ENCODE measurements at regions not wholly inside any gene's neighbourhood (a gene's known extent, or its start where the extent isn't known, plus 50 kb on each side); places are given as distances from the start of the nearest gene placed in this dataset.
"Not testable (repeated sequence)": the region's sequence is repeated elsewhere in the genome, so short reads cannot be mapped to it uniquely, and the experiment has no call there.

DNA sequence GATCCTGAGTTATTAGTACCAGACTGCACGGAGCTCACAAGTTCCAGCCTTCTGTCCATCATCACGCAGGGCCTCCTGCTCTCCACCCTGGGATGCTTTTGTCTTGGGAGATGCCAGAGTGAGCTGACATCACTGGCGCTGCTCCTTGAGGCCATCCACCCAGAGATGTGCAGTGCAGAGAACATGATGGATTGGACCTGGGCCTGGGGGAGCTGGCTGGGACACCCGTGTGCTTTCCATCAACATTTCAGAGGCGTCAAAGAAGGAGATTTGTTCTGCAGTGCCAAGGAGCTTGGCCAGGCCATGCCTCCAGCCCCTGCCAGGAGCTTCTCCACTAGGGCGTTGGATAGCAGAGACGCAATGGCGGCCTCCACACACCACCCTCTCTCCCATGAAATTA is 206.6 kb upstream of the ZNF469 start:
- H3K4me1 ChIP-seq (replicated peaks in 1 of 4; ENCODE audit: control insufficient read depth in 3 of 4, insufficient read depth in 4 of 4, low read length in 3 of 4); H4K20me1 ChIP-seq (replicated peaks in 1 of 2; ENCODE audit: control insufficient read depth in 1 of 2, insufficient read depth in 2 of 2, low read length in 2 of 2); H2AK5ac ChIP-seq (ENCODE audit: low read depth, low read length); FAIRE-seq; H2BK120ac ChIP-seq (replicated peaks; ENCODE audit: low read depth, low read length); H3K79me2 ChIP-seq (ENCODE audit: control insufficient read depth in 1 of 2, insufficient read depth in 2 of 2, low read length in 2 of 2); H3K18ac ChIP-seq (ENCODE audit: extremely low read depth, low read length); H2BK15ac ChIP-seq (ENCODE audit: low read length); H3K9me3 ChIP-seq (ENCODE audit: insufficient read depth in 2 of 2, low read depth in 1 of 2, low read length in 1 of 2); H2AFZ ChIP-seq (ENCODE audit: low read length); H3K4ac ChIP-seq (replicated peaks; ENCODE audit: insufficient read length, low read depth, low read length); H4K5ac ChIP-seq (ENCODE audit: insufficient read length, low read depth, low read length); H2BK12ac ChIP-seq (ENCODE audit: low read depth, low read length); H2BK20ac ChIP-seq (ENCODE audit: low read length); H4K91ac ChIP-seq (replicated peaks; ENCODE audit: insufficient read length, low read length); H3K27me3 ChIP-seq (replicated peaks in 1 of 4; ENCODE audit: control insufficient read depth in 3 of 4, extremely low read depth in 1 of 4, insufficient read depth in 3 of 4, low read length in 3 of 4); H3K56ac ChIP-seq (replicated peaks; ENCODE audit: insufficient read length, low read depth, low read length); H3K23me2 ChIP-seq (ENCODE audit: low read depth, low read length); H3K23ac ChIP-seq (ENCODE audit: insufficient read length); POLR2A ChIA-PET (ENCODE audit: partially characterized antibody); H3K4me3 ChIP-seq (ENCODE audit: extremely low read depth in 1 of 4, insufficient read depth in 2 of 4, low read depth in 3 of 4, low read length in 4 of 4); H3K4me2 ChIP-seq (ENCODE audit: insufficient read depth in 1 of 2, low read depth in 2 of 2, low read length in 2 of 2); H2BK5ac ChIP-seq (ENCODE audit: low read depth, low read length); H3K9ac ChIP-seq (replicated peaks in 1 of 4; ENCODE audit: extremely low read depth in 1 of 4, low read depth in 3 of 4, low read length in 3 of 4); H3K14ac ChIP-seq (ENCODE audit: insufficient read length); H3K27ac ChIP-seq (ENCODE audit: low read depth, low read length); DNase-seq (ENCODE audit: low read depth in 1 of 2, low spot score in 2 of 2); H3K79me1 ChIP-seq (ENCODE audit: low read depth, low read length); H4K8ac ChIP-seq (ENCODE audit: extremely low read depth, insufficient read depth, low read length); H3K36me3 ChIP-seq (ENCODE audit: control insufficient read depth in 2 of 4, insufficient read depth in 4 of 4, low read length in 3 of 4): not testable (repeated sequence)
- CTCF ChIA-PET (ENCODE audit: partially characterized antibody): interaction anchor here (0.7 kb wide), 1 partner anchor 87 kb away, joined by 3 read pairs; no protein-coding TSS in a partner anchor
- 89% methylated on average over 3 of the region's 8 CpGs; no CpG with 5 or more reads in 1 of the 2 experiments for WGBS, 2 experiments (ENCODE audit: extremely low coverage in 1 of 2, insufficient coverage in 1 of 2, insufficient read length in 1 of 2, insufficient replicate concordance in 2 of 2, low coverage in 1 of 2, low lambda C conversion rate in 2 of 2, missing lambda C conversion rate in 1 of 2)

DNA sequence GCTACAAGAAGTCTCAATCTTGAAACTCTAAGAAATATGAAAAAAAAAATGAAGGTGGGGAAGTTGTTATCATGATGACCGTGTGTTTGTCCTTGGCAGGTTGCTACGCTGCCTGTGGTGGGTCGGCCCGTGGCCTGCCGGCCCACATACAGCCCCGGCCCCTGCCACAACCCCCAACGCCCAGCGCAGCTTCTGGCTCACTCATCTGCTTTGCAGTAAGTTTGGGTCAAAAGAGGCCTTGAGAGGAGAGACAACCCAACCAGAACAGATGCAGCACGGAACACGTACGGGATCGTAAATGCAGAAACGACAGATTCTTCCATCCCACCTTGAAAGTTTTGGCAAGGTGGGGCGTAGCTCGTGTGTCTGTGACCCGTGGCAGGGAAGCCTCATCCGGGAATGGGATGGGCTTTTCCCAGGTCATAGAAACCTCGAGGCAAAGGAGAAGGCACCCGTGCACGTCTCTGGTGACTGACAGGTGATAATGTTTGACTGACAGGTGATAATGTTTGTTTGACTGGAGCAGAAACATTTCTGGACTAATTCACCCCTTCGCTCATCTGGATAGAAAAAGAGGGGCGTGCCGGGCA is 206.1 kb upstream of the ZNF469 start:
- 92% methylated on average over 23 of the region's 23 CpGs; no CpG with 5 or more reads in 1 of the 2 experiments for WGBS, 2 experiments (ENCODE audit: extremely low coverage in 1 of 2, insufficient coverage in 1 of 2, insufficient read length in 1 of 2, insufficient replicate concordance in 2 of 2, low coverage in 1 of 2, low lambda C conversion rate in 2 of 2, missing lambda C conversion rate in 1 of 2)
- H3K56ac ChIP-seq (replicated peaks; ENCODE audit: insufficient read length, low read depth, low read length); H3K18ac ChIP-seq (ENCODE audit: extremely low read depth, low read length); H3K79me1 ChIP-seq (ENCODE audit: low read depth, low read length); H2BK120ac ChIP-seq (replicated peaks; ENCODE audit: low read depth, low read length); H4K20me1 ChIP-seq (replicated peaks in 1 of 2; ENCODE audit: control insufficient read depth in 1 of 2, insufficient read depth in 2 of 2, low read length in 2 of 2); H3K27ac ChIP-seq (ENCODE audit: low read depth, low read length); H3K79me2 ChIP-seq (ENCODE audit: control insufficient read depth in 1 of 2, insufficient read depth in 2 of 2, low read length in 2 of 2); FAIRE-seq; H2BK15ac ChIP-seq (ENCODE audit: low read length); H3K14ac ChIP-seq (ENCODE audit: insufficient read length); H3K9ac ChIP-seq (replicated peaks in 1 of 4; ENCODE audit: extremely low read depth in 1 of 4, low read depth in 3 of 4, low read length in 3 of 4); H3K4ac ChIP-seq (replicated peaks; ENCODE audit: insufficient read length, low read depth, low read length); H2BK12ac ChIP-seq (ENCODE audit: low read depth, low read length); H4K91ac ChIP-seq (replicated peaks; ENCODE audit: insufficient read length, low read length); DNase-seq (ENCODE audit: low read depth in 1 of 2, low spot score in 2 of 2); H3K23me2 ChIP-seq (ENCODE audit: low read depth, low read length); H3K36me3 ChIP-seq (ENCODE audit: control insufficient read depth in 2 of 4, insufficient read depth in 4 of 4, low read length in 3 of 4); H2BK5ac ChIP-seq (ENCODE audit: low read depth, low read length); H2BK20ac ChIP-seq (ENCODE audit: low read length); H3K27me3 ChIP-seq (replicated peaks in 1 of 4; ENCODE audit: control insufficient read depth in 3 of 4, extremely low read depth in 1 of 4, insufficient read depth in 3 of 4, low read length in 3 of 4); H3K4me1 ChIP-seq (replicated peaks in 1 of 4; ENCODE audit: control insufficient read depth in 3 of 4, insufficient read depth in 4 of 4, low read length in 3 of 4); H2AK5ac ChIP-seq (ENCODE audit: low read depth, low read length); H4K8ac ChIP-seq (ENCODE audit: extremely low read depth, insufficient read depth, low read length); H3K23ac ChIP-seq (ENCODE audit: insufficient read length); H3K4me2 ChIP-seq (ENCODE audit: insufficient read depth in 1 of 2, low read depth in 2 of 2, low read length in 2 of 2); H3K4me3 ChIP-seq (ENCODE audit: extremely low read depth in 1 of 4, insufficient read depth in 2 of 4, low read depth in 3 of 4, low read length in 4 of 4); H2AFZ ChIP-seq (ENCODE audit: low read length); POLR2A ChIA-PET (ENCODE audit: partially characterized antibody); H4K5ac ChIP-seq (ENCODE audit: insufficient read length, low read depth, low read length); H3K9me3 ChIP-seq (ENCODE audit: insufficient read depth in 2 of 2, low read depth in 1 of 2, low read length in 1 of 2): not testable (repeated sequence)
- CTCF ChIA-PET (ENCODE audit: partially characterized antibody): interaction anchor here (0.7 kb wide), 1 partner anchor 87 kb away, joined by 3 read pairs; no protein-coding TSS in a partner anchor

Data from H1 (cell line).